H1 (cell line): ENCODE measurements at regions not wholly inside any gene's neighbourhood (a gene's known extent, or its start where the extent isn't known, plus 50 kb on each side); places are given as distances from the start of the nearest gene placed in this dataset.

Source experiments
- CTCF ChIA-PET: fragments of 300-600 bp; sonication (Branson Sonifier 250); formaldehyde crosslinking; loops from one replicate; lab custom pipeline; 2021; ENCODE audit not compliant: partially characterized antibody; lab: Charles Lee
- POLR2A ChIA-PET: fragments of 300-600 bp; sonication (Branson Sonifier 250); formaldehyde crosslinking; loops from one replicate; lab custom pipeline; 2021; ENCODE audit warnings: inconsistent platforms; ENCODE audit not compliant: partially characterized antibody; lab: Charles Lee
- DNase-seq, 2 experiments: peaks; one replicate each; pipeline versions ENCODE4 v3.0.0 to v3.0.0-alpha.2; 2010 to 2022; ENCODE audit warnings: low spot score in 2 of 2, low read depth in 1 of 2, mixed read lengths in 1 of 2
- FAIRE-seq: peaks from 2 replicates; lab custom pipeline; 2011; peaks lifted over from hg19 to GRCh38; lab: Jason Lieb, UNC
- H2AFZ ChIP-seq: 2 replicates; pipeline ENCODE4 v1.8.1; 2012; ENCODE audit warnings: low read length, inconsistent platforms
- H2AK5ac ChIP-seq: 2 replicates; pipeline ENCODE4 v1.6.1; 2013; ENCODE audit warnings: low read depth, low read length
- H2BK120ac ChIP-seq: replicated peaks from 2 replicates; pipeline ENCODE3; 2013; ENCODE audit warnings: low read depth, low read length, inconsistent platforms
- H2BK12ac ChIP-seq: 2 replicates; pipeline ENCODE4 v1.6.1; 2013; ENCODE audit warnings: low read depth, low read length
- H2BK15ac ChIP-seq: 2 replicates; pipeline ENCODE4 v1.6.1; 2013; ENCODE audit warnings: low read length
- H2BK20ac ChIP-seq: 2 replicates; pipeline ENCODE4 v1.6.1; 2013; ENCODE audit warnings: low read length
- H2BK5ac ChIP-seq: 2 replicates; pipeline ENCODE4 v1.6.1; 2013; ENCODE audit warnings: low read depth, low read length
- H3K14ac ChIP-seq: 2 replicates; pipeline ENCODE4 v1.6.1; 2013; ENCODE audit warnings: inconsistent platforms; ENCODE audit not compliant: insufficient read length
- H3K18ac ChIP-seq: 2 replicates; pipeline ENCODE4 v1.6.1; 2013; ENCODE audit warnings: low read length; ENCODE audit errors: extremely low read depth
- H3K23ac ChIP-seq: 2 replicates; pipeline ENCODE4 v1.6.1; 2013; ENCODE audit warnings: inconsistent platforms; ENCODE audit not compliant: insufficient read length
- H3K23me2 ChIP-seq: 2 replicates; pipeline ENCODE4 v1.6.1; 2013; ENCODE audit warnings: low read depth, low read length
- H3K27ac ChIP-seq: 2 replicates; pipeline ENCODE4 v1.6.1; 2011; ENCODE audit warnings: low read depth, low read length, inconsistent platforms
- H3K27me3 ChIP-seq, 4 experiments: replicated peaks in 1 of 4; 1 replicate in 1 of 4; 2 replicates in 3 of 4; pipeline versions ENCODE4 v1.6.1 to v1.8.1; 2011 to 2013; ENCODE audit warnings: low read length in 3 of 4, mild to moderate bottlenecking in 3 of 4, inconsistent platforms in 2 of 4, mixed read lengths in 2 of 4, moderate library complexity in 1 of 4; ENCODE audit not compliant: control insufficient read depth in 3 of 4, insufficient read depth in 3 of 4; ENCODE audit errors: extremely low read depth in 1 of 4
- H3K36me3 ChIP-seq, 4 experiments: 2 replicates each; pipeline versions ENCODE4 v1.6.1 to v1.8.1; 2011 to 2013; ENCODE audit warnings: mild to moderate bottlenecking in 4 of 4, low read length in 3 of 4, moderate library complexity in 2 of 4, control low read depth in 1 of 4, inconsistent platforms in 1 of 4; ENCODE audit not compliant: insufficient read depth in 4 of 4, control insufficient read depth in 2 of 4
- H3K4ac ChIP-seq: replicated peaks from 2 replicates; pipeline ENCODE3; 2013; ENCODE audit warnings: low read length, low read depth, mixed read lengths, inconsistent platforms; ENCODE audit not compliant: insufficient read length
- H3K4me1 ChIP-seq, 4 experiments: replicated peaks in 1 of 4; 1 replicate in 1 of 4; 2 replicates in 3 of 4; pipeline versions ENCODE4 v1.6.1 to v1.8.1; 2011 to 2013; ENCODE audit warnings: low read length in 3 of 4, inconsistent platforms in 2 of 4, mixed read lengths in 1 of 4; ENCODE audit not compliant: insufficient read depth in 4 of 4, control insufficient read depth in 3 of 4
- H3K4me2 ChIP-seq, 2 experiments: 2 replicates each; pipeline versions ENCODE4 v1.6.1 to v1.8.1; 2011 to 2013; ENCODE audit warnings: low read depth in 2 of 2, low read length in 2 of 2, control low read depth in 1 of 2, inconsistent platforms in 1 of 2, mild to moderate bottlenecking in 1 of 2; ENCODE audit not compliant: insufficient read depth in 1 of 2
- H3K4me3 ChIP-seq, 4 experiments: fragments of 200-600, 300-600 bp in 1 of 4; sonication (generic), shearing (Covaris generic), sonication (Bioruptor Twin) in 1 of 4; 2 replicates each; pipeline versions ENCODE4 v1.5.1 to v1.8.1; 2011 to 2016; ENCODE audit warnings: low read length in 4 of 4, low read depth in 3 of 4, control low read depth in 2 of 4, inconsistent platforms in 2 of 4, mild to moderate bottlenecking in 2 of 4, mixed read lengths in 1 of 4, moderate library complexity in 1 of 4; ENCODE audit not compliant: insufficient read depth in 2 of 4; ENCODE audit errors: extremely low read depth in 1 of 4
- H3K56ac ChIP-seq: replicated peaks from 2 replicates; pipeline ENCODE3; 2013; ENCODE audit warnings: low read depth, mild to moderate bottlenecking, mixed read lengths, low read length, inconsistent platforms; ENCODE audit not compliant: insufficient read length
- H3K79me1 ChIP-seq: 2 replicates; pipeline ENCODE4 v1.6.1; 2013; ENCODE audit warnings: low read depth, low read length, control low read depth
- H3K79me2 ChIP-seq, 2 experiments: 2 replicates each; pipeline versions ENCODE4 v1.6.1 to v1.8.1; 2012 to 2013; ENCODE audit warnings: low read length in 2 of 2, mild to moderate bottlenecking in 2 of 2, inconsistent platforms in 1 of 2; ENCODE audit not compliant: insufficient read depth in 2 of 2, control insufficient read depth in 1 of 2
- H3K9ac ChIP-seq, 4 experiments: replicated peaks in 1 of 4; 1 replicate in 1 of 4; 2 replicates in 3 of 4; pipeline versions ENCODE4 v1.6.1 to v1.8.1; 2011 to 2013; ENCODE audit warnings: low read depth in 3 of 4, low read length in 3 of 4, control low read depth in 2 of 4, mild to moderate bottlenecking in 2 of 4, moderate library complexity in 2 of 4, inconsistent platforms in 1 of 4; ENCODE audit errors: extremely low read depth in 1 of 4
- H3K9me3 ChIP-seq, 2 experiments: 2 replicates each; pipeline versions ENCODE4 v1.6.1 to v1.8.1; 2012 to 2013; ENCODE audit warnings: mild to moderate bottlenecking in 2 of 2, moderate library complexity in 2 of 2, control low read depth in 1 of 2, inconsistent platforms in 1 of 2, low read depth in 1 of 2, low read length in 1 of 2, mixed read lengths in 1 of 2; ENCODE audit not compliant: insufficient read depth in 2 of 2
- H4K20me1 ChIP-seq, 2 experiments: replicated peaks in 1 of 2; 2 replicates each; pipeline versions ENCODE3 to v1.8.1; 2011 to 2013; ENCODE audit warnings: inconsistent platforms in 2 of 2, low read length in 2 of 2, mild to moderate bottlenecking in 1 of 2; ENCODE audit not compliant: insufficient read depth in 2 of 2, control insufficient read depth in 1 of 2
- H4K5ac ChIP-seq: 2 replicates; pipeline ENCODE4 v1.6.1; 2013; ENCODE audit warnings: low read length, low read depth, mixed read lengths, inconsistent platforms; ENCODE audit not compliant: insufficient read length
- H4K8ac ChIP-seq: 2 replicates; pipeline ENCODE4 v1.8.0; 2013; ENCODE audit warnings: mild to moderate bottlenecking, moderate library complexity, low read length, inconsistent platforms; ENCODE audit not compliant: insufficient read depth; ENCODE audit errors: extremely low read depth
- H4K91ac ChIP-seq: replicated peaks from 2 replicates; pipeline ENCODE3; 2013; ENCODE audit warnings: low read length, mixed read lengths, inconsistent platforms; ENCODE audit not compliant: insufficient read length
- EZH2 ChIP-seq: fragments of 200-600 bp; sonication (generic); IDR thresholded peaks from 2 replicates; pipeline ENCODE4 v1.7.1; 2012; ENCODE audit warnings: low read depth, mild to moderate bottlenecking, moderate library complexity, low read length, inconsistent platforms; ENCODE audit not compliant: severe bottlenecking
- TCF12 ChIP-seq: IDR thresholded peaks from 2 replicates; pipeline ENCODE4 v1.6.1; 2011; ENCODE audit warnings: low read depth, mild to moderate bottlenecking, low read length
- WGBS, 2 experiments: shearing (Covaris generic) in 1 of 2; methylation state at CpG; one replicate each; pipeline versions ENCODE4 v1.1.6 to v1.1.7; 2013 to 2015; ENCODE audit warnings: low lambda C conversion rate in 2 of 2, mixed read lengths in 2 of 2, inconsistent platforms in 1 of 2, low coverage in 1 of 2, missing lambda C conversion rate in 1 of 2; ENCODE audit not compliant: insufficient replicate concordance in 2 of 2, insufficient coverage in 1 of 2, insufficient read length in 1 of 2; ENCODE audit errors: extremely low coverage in 1 of 2, missing lambda C conversion rate in 1 of 2; 5-methylcytosine and 5-hydroxymethylcytosine counted together

- Histone ChIP-seq H3K79me2 (no peaks in the 10 kb centered on the region), H3K4me1 (no peaks in the 10 kb centered on the region), H2AFZ (no peak overlapping the region), H3K14ac (no peak overlapping the region), H2BK5ac (no peak overlapping the region), H3K18ac (no peak overlapping the region), H3K23ac (no peak overlapping the region), H2BK120ac (no peak overlapping the region), H3K9ac (no peak overlapping the region), H2AK5ac (no peak overlapping the region), H3K27ac (no peak overlapping the region), H4K5ac (no peak overlapping the region), H3K23me2 (no peaks in the 10 kb centered on the region), H2BK12ac (no peak overlapping the region), H4K20me1 (no peaks in the 10 kb centered on the region), H3K4me3 (no peak overlapping the region), H3K27me3 (no peaks in the 10 kb centered on the region), H3K4me2 (no peak overlapping the region), H3K9me3 (no peaks in the 10 kb centered on the region), H3K79me1 (no peaks in the 10 kb centered on the region), H3K4ac (no peak overlapping the region), H2BK15ac (no peak overlapping the region), H4K8ac (no peak overlapping the region), H3K36me3 (no peaks in the 10 kb centered on the region), H3K56ac (no peak overlapping the region), H4K91ac (no peak overlapping the region), H2BK20ac (no peak overlapping the region)
- FAIRE-seq (no peak), DNase-seq (no peak)
- WGBS, 2 experiments: 89% methylated on average over 3 of the region's 3 CpGs; no CpG with 5 or more reads in 1 of the 2 experiments
- ChIA-PET POLR2A (no interaction called here), CTCF (interaction anchor here (1.1 kb wide), 1 partner anchor 21 kb away, joined by 4 read pairs; no protein-coding TSS in a partner anchor)
- no peak for TF ChIP-seq EZH2
- no peak for TF ChIP-seq TCF12
Observed at GRCh38 chr4:83731609-83732008, 195.7 kb downstream of the GPAT3 start.
